ENCODE measurements at regions not wholly inside any gene's neighbourhood (a gene's known extent, or its start where the extent isn't known, plus 50 kb on each side); places are given as distances from the start of the nearest gene placed in this dataset.
"Not testable (repeated sequence)": the region's sequence is repeated elsewhere in the genome, so short reads cannot be mapped to it uniquely, and the experiment has no call there.

DNA sequence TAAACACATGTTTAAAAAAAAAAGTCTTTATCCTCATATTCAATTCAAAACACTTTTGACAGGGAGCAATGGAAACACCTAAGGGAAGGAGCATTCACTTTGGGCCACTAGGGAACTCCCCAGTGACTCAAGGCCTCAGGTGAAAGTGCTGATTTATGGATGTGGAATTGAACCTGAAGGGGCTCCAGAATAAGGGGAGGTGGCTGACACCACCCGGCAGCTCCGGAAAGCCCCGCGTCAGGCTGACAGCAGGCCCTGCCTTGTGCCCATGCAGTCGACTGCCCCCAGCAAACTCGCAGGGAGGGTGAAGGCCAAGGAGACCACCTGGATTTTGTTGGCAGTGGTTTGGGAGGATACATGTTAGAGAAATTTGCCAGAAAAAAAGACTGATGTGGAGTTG is 275.3 kb upstream of the NCKAP5 start:
- DNase-seq = no peak

- no peak for DNase-seq
These were observed 276.1 kb upstream of the NCKAP5 start for GRCh38 chr2:133844214-133844892.

DNA sequence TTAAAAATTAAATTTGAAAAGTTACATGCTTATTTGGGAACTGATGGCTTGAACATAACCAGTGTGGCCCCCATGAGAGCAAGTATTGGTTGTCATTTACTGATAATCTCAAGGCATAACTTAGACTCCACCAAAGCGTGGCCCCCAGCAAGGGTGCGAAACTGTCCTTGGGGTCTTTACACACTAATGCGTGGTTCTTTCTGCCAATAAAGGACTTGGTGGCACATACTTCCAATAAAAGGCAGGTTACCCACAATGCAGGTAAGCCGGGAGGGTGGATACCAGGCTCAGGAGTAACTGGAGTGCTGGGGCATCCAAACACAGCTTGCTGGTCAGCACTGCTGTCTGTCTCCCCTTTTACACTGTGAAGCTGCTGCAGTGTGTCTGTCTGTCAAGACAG is 278.2 kb upstream of the NCKAP5 start:
- no peak for DNase-seq

- DNase-seq = no peak
These were observed 279.3 kb upstream of the NCKAP5 start for GRCh38 chr2:133847591-133847990.

DNA sequence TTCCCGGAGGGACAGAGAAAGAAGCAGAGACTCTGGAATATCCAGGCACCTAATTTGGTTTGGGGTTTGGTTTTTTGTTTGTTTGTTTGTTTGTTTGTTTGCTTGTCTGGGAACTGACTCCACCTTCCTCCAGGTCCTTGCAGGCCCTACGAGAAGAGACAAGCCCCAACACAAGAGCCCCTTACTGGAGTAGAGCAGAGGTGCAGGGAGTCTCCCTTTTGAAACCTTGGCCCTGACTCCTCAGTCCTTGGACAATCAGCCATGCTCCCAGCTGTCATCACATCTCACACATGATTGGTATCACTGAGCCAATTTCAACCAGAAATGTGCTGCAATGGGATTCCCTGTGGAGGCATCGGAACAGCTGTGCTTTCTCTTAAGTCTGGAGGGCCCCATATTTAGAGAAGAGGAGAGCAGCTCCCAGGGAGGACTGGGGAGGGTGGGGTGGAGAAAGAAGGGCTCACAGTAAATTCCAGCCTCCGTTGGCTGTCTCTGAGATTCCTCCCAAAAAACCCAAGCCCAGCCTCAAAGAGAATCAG is 279.9 kb upstream of the NCKAP5 start:
- no peak for DNase-seq

DNA sequence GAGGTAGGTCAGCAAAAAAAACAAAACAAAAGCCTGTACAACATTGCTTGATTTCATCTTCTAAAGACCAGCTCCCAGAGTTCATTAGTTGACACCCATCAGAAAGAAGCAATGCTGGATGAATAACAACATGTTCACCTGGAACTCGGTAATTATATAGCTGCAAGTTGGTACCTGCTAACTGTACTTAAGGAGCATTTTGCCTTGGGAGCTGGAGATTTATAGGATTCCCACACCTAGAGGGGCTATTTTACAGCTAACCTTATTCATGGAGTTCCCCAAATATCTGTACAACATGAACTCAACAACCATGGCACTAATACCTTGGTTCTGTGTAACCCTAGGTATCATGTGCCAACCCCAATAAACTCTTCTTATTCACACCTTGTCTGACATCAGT is 281.1 kb upstream of the NCKAP5 start:
- no peak for DNase-seq

DNA sequence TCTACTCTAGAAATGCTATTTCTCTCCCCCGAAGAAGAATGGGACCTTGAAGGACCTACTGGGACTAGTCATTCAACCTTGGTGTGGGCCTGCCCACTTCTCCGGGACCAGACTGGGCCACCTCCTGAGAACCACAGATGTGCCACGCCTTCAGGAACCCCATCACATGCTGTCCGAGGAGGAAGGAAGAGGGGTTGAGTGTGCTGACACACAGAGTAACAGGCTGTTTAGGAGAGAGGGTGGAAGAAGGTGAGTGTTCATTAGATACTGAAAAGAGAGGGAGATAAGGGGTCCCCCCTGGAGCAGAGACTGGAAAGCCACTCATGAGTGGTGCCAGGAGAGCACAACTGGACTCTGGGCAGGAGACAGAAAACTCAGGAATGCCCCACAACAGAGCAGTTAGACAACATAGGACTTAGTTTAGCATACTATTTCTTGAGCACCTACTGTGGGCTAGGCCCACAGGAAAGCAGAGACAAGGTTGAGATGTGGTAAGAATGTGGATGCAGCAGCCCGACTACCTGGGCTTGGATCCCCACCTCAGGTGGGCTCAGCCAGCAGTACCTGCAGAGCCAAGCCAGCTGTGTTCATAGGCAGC is 286.4 kb upstream of the NCKAP5 start:
- DNase-seq = no peak

- DNase-seq = no peak
These were observed 287.3 kb upstream of the NCKAP5 start for GRCh38 chr2:133855526-133855925.

- no peak for DNase-seq
These were observed 288.4 kb upstream of the NCKAP5 start for GRCh38 chr2:133856678-133857077.

- DNase-seq = no peak
These were observed 291.3 kb upstream of the NCKAP5 start for GRCh38 chr2:133859578-133859977.

DNA sequence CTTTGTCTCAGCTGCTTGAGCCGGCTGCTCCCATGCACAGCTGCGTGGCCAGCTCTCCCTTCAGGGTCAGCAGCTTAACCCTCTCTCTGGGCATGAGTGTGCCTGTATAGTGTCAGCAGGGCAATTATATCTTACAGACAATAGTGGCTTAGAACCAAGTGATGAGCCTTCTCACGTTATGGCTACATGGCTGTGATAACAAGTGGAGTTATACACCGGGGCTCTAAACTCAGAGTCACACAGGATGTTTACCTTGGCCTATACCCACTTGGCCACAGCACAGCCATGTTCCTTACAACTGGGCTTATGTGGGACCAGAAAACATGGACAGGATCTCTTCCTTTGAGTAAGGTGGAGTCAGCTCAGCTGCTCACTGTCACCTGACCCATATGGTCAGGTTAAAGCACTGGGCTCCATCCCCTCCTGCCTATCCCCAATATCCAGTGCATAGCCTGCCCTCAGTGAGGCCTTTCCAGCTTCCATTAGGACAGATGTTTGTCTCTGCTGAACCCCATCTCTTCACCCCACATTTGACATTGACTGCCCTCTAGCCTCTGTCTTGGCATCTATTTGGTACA is 294.2 kb upstream of the NCKAP5 start:
- no peak for DNase-seq

- DNase-seq = no peak
These were observed 295.0 kb upstream of the NCKAP5 start for GRCh38 chr2:133863106-133863800.

GRCh38 chr2:133865141-133865540 is 296.9 kb upstream of the NCKAP5 start:
- DNase-seq = no peak

GRCh38 chr2:133867166-133867565 is 298.9 kb upstream of the NCKAP5 start:
- no peak for DNase-seq

GRCh38 chr2:133871545-133872209 is 303.4 kb upstream of the NCKAP5 start:
- no peak for DNase-seq

- DNase-seq = no peak
These were observed 310.1 kb upstream of the NCKAP5 start for GRCh38 chr2:133878326-133878725.

- no peak for DNase-seq
These were observed 311.4 kb upstream of the NCKAP5 start for GRCh38 chr2:133879703-133880102.

GRCh38 chr2:133882159-133882558 is 313.9 kb upstream of the NCKAP5 start:
- DNase-seq = not testable (repeated sequence)

DNA sequence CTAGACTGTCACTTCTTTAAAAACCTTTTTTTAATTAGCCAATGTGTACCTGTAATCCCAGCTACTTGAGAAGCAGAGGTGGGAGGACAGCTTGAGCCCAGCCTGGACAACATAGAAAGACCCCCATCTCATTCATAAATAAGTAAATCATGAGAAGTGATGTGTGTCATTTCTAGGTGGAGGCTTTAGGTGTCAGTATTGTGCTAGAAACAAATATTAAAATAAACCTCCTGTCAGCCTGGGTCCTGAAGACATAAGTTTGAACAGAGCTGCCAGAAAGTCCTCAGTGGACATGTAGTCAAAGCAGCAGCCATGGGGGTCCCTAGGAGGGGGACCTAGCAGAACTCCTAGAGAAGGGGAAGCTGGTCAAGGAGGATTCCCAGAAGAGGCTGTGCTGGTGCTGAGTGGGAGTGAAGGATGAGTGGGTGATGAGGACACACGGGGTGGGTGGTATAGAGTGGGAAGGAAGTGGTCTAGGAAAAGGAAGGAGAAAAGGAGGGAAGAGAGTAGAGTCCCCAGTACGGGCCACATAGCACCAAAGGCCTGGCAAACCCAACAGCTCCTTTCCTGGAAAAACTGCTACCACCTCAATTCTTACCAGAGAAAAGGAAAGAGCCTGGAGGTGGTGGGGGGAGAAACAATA is 316.6 kb upstream of the NCKAP5 start:
- DNase-seq = no peak

DNA sequence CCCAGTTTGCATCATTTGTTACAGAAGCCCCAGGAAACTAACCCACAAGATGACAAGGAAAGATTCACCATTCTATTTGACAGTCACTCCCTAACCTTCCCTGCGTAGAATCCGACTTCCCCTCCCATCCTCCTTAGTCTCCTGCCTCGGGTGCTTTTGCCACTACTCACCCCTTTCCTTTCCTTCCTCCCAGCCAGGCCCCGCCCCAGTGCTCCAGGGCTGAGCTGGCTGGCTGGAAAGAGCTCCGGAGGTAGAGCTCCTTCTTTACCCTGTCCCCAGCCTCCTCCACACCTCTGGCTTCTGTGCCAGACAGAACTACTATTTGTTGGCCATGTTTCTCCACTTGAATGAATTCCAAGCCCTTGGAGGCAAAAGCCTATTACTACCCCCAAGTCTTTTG is 317.6 kb upstream of the NCKAP5 start:
- no peak for DNase-seq

DNA sequence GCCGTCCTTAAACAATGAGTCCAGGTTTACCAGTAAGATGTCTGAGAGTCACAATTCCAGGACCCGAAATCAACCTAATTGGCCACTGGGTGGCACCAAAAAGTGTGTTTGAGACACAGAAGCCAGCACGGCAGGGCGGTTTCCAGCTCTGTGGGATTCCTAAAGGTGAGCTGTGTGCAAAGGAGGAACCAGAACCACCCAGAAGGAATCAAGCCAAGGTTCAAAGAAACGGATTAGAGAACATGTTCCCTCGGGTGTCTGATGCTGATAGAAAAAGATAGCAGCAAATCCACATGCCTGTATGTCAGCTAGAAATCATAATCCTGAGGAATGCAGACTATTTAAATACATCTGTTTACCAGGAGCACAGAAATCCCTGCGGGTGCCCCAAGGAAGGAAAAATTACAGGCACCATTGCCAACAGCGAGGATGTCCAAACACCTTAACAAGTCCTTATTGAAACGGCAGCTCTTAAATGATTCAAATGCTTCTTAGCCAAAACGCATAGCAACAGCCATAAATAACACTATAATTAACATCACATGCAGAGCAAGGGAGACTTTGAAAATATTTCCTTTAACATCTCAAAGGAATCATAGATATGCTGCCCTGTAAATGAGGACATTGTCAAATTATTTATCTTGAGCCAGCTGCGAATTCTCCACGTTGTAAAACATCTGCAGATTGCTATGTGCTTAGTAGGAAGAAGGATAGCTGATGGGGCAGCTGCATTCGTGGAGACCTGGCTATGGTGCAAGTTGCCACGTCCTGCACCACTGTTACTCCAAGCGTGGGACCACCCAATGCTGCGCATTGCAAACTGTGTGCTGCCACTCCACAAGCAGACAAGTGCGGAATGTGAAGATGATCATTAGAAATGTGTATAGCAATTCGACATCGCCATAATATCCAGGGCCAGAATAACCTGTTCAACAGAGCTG is 318.7 kb upstream of the NCKAP5 start:
- no peak for DNase-seq

GRCh38 chr2:133887676-133888040 is 319.4 kb upstream of the NCKAP5 start:
- no peak for DNase-seq
